ENCODE measurements at regions not wholly inside any gene's neighbourhood (a gene's known extent, or its start where the extent isn't known, plus 50 kb on each side); places are given as distances from the start of the nearest gene placed in this dataset.

DNA sequence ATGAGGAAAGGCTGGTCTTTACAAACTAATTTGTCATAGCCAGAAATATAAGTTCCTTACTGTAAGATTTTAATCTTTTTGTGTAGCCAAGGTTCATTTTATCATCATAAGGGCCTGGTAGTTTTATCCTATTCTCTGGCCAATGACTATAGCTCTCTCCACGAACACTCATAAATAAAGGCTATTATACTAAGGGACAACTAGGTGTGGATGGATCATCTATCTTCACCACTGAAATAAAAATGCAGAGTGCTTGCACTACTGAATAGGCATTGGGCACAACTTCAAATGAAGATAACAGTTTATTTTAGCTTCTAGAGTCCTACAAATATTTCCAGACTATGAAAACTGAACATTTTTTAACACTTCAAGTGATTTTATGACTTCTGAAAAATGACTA, 698.6 kb downstream of the NOVA1 start:
- no peak for DNase-seq (ENCODE audit: low read depth)
- TF ChIP-seq, protein P1, sequence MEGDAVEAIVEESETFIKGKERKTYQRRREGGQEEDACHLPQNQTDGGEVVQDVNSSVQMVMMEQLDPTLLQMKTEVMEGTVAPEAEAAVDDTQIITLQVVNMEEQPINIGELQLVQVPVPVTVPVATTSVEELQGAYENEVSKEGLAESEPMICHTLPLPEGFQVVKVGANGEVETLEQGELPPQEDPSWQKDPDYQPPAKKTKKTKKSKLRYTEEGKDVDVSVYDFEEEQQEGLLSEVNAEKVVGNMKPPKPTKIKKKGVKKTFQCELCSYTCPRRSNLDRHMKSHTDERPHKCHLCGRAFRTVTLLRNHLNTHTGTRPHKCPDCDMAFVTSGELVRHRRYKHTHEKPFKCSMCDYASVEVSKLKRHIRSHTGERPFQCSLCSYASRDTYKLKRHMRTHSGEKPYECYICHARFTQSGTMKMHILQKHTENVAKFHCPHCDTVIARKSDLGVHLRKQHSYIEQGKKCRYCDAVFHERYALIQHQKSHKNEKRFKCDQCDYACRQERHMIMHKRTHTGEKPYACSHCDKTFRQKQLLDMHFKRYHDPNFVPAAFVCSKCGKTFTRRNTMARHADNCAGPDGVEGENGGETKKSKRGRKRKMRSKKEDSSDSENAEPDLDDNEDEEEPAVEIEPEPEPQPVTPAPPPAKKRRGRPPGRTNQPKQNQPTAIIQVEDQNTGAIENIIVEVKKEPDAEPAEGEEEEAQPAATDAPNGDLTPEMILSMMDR (conservative IDR thresholded peaks at IDR 0.05; ENCODE audit: low read length) = no peak
- H3K4me3 ChIP-seq (ENCODE audit: low read length) = no peak overlapping the region

DNA sequence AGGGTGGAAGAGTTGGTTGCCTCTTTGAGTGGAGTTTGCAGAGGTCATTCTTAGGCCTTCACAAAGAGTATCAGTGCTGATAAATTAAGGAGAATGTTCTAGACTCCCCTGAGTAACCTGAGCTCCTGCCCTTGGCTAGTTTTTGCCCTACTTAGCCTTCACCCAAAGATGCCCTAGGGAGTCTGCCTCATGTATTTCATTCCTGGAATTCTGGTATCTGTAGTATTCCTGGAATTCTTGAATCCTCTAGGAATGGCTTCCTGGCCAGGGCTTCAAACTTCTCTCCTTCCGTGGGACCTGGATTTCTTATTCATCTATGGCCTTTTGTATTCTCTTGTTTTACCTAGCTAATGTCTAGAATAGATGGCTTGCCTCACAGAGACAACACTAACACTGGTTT, 701.1 kb downstream of the NOVA1 start:
- no peak for DNase-seq (ENCODE audit: low read depth)
- TF ChIP-seq, protein P1 (conservative IDR thresholded peaks at IDR 0.05; ENCODE audit: low read length) = no peak
- no peak overlapping the region for H3K4me3 ChIP-seq (ENCODE audit: low read length)

DNA sequence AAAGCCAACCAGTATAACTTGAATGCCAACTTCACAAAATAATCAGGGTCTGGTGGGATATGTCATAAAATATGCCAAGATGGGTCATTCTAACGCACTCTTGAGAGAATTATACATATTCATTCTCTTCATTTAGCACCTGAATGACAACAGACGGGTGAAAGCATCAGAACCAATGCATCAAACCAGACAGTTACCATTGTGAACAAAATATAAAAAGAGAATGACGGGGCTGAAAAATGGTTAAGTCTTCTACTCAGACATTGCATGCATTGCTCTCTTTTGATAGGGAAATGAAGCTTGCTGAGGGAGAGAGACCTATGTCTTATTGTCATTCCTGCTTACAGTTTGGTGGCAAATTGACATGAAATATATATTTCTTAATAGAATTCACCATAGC, 702.1 kb downstream of the NOVA1 start:
- H3K4me3 ChIP-seq (ENCODE audit: low read length) = no peak overlapping the region
- TF ChIP-seq, protein P1 (conservative IDR thresholded peaks at IDR 0.05; ENCODE audit: low read length) = no peak
- DNase-seq (ENCODE audit: low read depth) = no peak

DNA sequence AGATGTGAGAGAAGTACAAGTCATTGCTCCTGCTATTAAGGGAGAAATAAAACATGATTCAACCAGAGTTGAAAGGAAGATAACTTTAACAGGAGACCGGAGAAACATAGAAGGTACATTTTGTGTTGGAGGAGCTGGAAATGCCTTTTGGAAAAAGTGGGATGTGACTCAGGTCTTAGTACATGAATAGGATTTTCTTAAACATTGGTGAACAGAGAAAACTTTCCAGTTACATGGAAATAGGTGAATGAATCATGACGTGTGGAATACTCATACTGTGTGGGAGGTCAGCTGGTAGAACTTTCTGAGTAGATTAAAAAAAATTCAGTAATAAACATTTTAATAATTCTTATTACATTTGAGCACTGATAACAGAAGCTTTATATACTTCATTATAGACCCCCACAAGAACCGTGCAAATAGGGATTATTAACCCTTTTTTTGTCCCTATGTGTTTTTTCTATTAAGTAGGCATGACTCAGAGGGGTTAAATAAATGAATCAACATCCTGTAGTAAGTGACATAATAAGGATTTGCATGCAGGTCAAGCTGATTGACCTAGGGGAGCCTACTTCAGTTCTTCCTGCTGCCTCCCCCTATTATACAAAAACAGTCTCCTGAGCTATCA, 710.5 kb downstream of the NOVA1 start:
- TF ChIP-seq, protein P1 (conservative IDR thresholded peaks at IDR 0.05; ENCODE audit: low read length) = no peak
- no peak overlapping the region for H3K4me3 ChIP-seq (ENCODE audit: low read length)
- DNase-seq (ENCODE audit: low read depth) = no peak

DNA sequence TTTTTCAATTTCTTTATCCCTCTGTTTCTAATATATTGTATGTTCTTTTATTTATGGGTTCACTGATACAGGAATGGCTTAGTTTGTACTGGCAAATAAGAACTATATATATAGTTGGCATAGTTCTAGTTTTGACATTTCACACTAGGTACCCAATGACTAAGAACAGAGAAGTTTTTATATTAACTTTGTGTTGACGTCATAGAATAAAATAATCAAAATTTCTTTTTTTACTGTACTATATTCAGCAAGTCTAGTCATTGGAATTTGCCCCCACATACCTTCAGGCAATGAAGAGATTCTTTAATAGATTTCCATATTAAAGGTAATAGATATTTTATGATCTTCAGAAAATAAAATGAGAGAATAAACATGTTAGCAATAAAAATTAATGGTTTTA, 713.2 kb downstream of the NOVA1 start:
- TF ChIP-seq, protein P1 (conservative IDR thresholded peaks at IDR 0.05; ENCODE audit: low read length) = no peak
- H3K4me3 ChIP-seq (ENCODE audit: low read length) = no peak overlapping the region
- no peak for DNase-seq (ENCODE audit: low read depth)

DNA sequence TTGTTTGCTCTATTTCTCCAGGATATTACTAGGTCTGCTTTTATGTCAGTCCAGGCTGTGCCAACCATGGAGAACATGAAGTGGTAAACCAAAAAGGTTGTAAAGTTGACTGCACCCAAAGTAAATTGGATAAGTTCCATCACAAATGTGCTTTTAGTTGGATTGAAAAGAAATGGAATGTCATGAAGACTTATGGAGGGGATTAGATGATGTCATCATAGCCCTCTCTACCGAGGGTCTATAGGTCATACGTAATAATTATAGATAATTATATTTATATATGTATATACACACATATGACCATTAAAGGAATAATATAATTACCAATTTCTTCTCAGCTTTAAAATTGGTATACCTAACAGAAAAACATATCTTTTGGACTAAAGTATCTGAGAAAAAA, 714.9 kb downstream of the NOVA1 start:
- H3K4me3 ChIP-seq (ENCODE audit: low read length) = no peak overlapping the region
- TF ChIP-seq, protein P1 (conservative IDR thresholded peaks at IDR 0.05; ENCODE audit: low read length) = no peak
- DNase-seq (ENCODE audit: low read depth) = no peak

DNA sequence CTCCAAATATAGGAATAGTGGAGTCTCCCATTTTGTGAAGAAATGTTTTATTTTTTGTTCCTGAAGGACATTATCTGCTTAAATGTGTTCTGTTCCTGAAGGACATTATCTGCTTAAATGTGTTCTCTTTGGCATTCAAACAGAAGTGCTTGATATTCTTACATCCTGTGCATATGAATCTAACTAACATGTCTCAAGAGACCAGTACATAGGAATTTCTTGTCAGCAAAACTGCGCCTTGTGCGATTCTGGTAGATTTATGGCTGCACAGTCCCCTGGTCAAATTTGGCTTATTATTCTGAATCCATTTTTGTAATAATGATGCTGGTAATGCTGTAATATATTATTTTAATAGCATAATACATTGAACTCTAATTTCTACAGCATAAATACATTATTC, 722.4 kb downstream of the NOVA1 start:
- no peak overlapping the region for H3K4me3 ChIP-seq (ENCODE audit: low read length)
- DNase-seq (ENCODE audit: low read depth) = no peak
- TF ChIP-seq, protein P1 (conservative IDR thresholded peaks at IDR 0.05; ENCODE audit: low read length) = no peak

Measured in AG10803 (cell line).